IgD-negative memory B cell (primary cell): ENCODE measurements at regions not wholly inside any gene's neighbourhood (a gene's known extent, or its start where the extent isn't known, plus 50 kb on each side); places are given as distances from the start of the nearest gene placed in this dataset.

Experiments used
- H3K27ac Mint-ChIP-seq, 3 donors: one replicate each; pipeline ENCODE4 v1.8.0; 2020 to 2022; ENCODE audit warnings: mild to moderate bottlenecking in 3 of 3, mixed read lengths in 3 of 3, moderate library complexity in 1 of 3
- H3K27me3 Mint-ChIP-seq: one replicate; pipeline ENCODE4 v1.8.0; 2021; ENCODE audit warnings: mixed read lengths
- H3K36me3 Mint-ChIP-seq: one replicate; pipeline ENCODE4 v1.8.0; 2020; ENCODE audit warnings: mild to moderate bottlenecking, mixed read lengths
- H3K4me1 Mint-ChIP-seq, 3 donors: one replicate each; pipeline ENCODE4 v1.8.0; 2020 to 2022; ENCODE audit warnings: mixed read lengths in 3 of 3, mild to moderate bottlenecking in 1 of 3
- H3K4me3 Mint-ChIP-seq, 4 donors: one replicate each; pipeline ENCODE4 v1.8.0; 2020 to 2022; ENCODE audit warnings: mild to moderate bottlenecking in 4 of 4, mixed read lengths in 4 of 4, moderate library complexity in 3 of 4
- H3K9me3 Mint-ChIP-seq, 3 donors: one replicate each; pipeline ENCODE4 v1.8.0; 2020 to 2021; ENCODE audit warnings: mixed read lengths in 3 of 3, mild to moderate bottlenecking in 1 of 3

DNA sequence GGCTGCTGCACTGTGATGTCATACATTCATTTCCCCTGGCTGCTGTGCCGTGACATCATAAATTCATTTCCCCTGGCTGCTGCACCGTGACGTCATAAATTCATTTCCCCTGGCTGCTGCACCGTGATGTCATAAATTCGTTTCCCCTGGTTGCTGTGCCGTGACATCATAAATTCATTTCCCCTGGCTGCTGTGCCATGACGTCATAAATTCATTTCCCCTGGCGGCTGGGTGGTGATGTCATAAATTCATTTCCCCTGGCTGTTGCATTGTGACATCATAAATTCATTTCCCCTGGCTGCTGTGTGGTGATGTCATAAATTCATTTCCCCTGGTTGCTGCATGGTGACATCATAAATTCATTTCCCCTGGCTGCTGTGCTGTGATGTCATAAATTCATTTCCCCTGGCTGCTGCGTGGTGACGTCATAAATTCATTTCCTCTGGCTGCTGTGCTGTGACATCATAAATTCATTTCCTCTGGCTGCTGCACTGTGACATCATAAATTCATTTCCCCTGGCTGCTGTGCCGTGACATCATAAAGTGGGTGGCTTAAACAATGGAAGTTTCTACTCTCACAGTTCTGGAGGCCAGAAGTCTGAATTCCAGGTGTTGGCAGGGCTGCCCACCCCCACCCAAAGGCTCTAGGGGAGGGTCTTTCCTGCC is 301.1 kb downstream of the SHANK2 start:
- Mint-ChIP-seq H3K4me3 (no peak overlapping the region), H3K27me3 (peaks cover 3% of the 10 kb centered on the region), H3K27ac (no peak overlapping the region), H3K4me1 (no peaks in the 10 kb centered on the region), H3K9me3 (peaks cover 4 to 12% (median 4%) of the 10 kb centered on the region in 3 donors), H3K36me3 (no peaks in the 10 kb centered on the region)

DNA sequence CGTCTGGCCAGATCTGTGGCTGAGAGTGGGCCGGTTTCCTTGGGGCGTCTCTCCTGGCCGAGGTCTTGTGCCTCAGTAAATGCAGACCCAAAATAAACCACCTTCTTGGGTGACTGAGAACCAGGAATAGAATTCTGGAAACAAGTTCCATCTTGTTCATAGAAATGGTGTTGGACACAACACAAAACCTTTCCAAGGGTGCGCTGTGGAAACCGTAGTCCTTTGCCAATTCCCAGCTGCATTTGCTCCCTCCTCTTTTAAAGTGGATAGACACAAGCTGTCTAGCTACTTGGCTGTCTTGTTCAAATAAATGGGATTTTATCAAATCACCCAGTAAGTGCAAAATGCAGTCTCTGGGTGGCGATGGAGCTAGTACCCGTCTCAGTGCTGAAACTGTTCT is 300.2 kb downstream of the SHANK2 start:
- Mint-ChIP-seq H3K27me3 (peaks cover 3% of the 10 kb centered on the region), H3K4me1 (no peaks in the 10 kb centered on the region), H3K27ac (no peak overlapping the region), H3K36me3 (no peaks in the 10 kb centered on the region), H3K4me3 (no peak overlapping the region), H3K9me3 (peaks cover 4 to 12% (median 4%) of the 10 kb centered on the region in 3 donors)

DNA sequence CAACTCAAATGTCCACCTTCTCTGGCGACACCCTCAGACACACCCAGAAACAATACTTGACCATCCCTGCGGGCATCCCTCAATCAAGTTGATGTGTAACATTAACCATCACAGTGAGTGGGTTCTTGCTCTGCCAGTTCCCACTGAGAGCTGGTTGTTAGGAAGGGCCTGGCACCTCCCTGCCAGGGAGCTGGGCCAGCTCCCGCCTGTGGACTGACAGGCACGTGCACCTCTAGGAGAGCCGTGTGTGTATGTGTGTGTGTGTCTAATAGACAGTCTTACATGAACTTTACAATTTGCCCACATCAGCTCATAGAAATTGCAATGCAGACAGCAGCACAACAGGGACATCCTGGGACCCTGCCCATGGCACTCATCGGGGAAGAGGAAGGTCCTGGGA is 298.7 kb downstream of the SHANK2 start:
- H3K4me3 Mint-ChIP-seq = no peak overlapping the region
- H3K27me3 Mint-ChIP-seq = peaks cover 3% of the 10 kb centered on the region
- H3K4me1 Mint-ChIP-seq = no peaks in the 10 kb centered on the region
- peaks cover 2 to 12% (median 4%) of the 10 kb centered on the region in 3 donors for H3K9me3 Mint-ChIP-seq
- H3K27ac Mint-ChIP-seq = no peak overlapping the region
- no peaks in the 10 kb centered on the region for H3K36me3 Mint-ChIP-seq

DNA sequence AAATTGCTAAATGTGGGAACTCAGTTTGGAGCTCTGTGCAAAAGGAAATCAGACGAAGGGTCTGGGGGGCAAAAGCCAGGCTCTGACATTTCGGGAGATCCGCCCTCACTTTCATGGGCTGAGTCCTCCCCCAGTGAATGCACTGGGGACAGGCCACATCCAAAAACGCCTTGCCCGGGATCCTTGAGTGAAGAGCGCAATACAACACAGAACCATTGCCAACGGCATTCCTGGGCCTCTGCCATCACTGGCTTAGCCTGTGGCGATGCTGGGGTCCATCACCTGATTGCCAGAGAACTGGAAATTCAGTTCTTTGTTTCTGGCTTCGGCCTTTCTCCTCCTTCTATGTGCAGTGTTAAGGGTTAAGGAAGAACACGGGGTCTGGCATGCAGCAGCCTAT is 297.9 kb downstream of the SHANK2 start:
- peaks cover 3% of the 10 kb centered on the region for H3K27me3 Mint-ChIP-seq
- no peaks in the 10 kb centered on the region for H3K4me1 Mint-ChIP-seq
- peaks cover 2 to 12% (median 4%) of the 10 kb centered on the region in 3 donors for H3K9me3 Mint-ChIP-seq
- H3K36me3 Mint-ChIP-seq = no peaks in the 10 kb centered on the region
- no peak overlapping the region for H3K27ac Mint-ChIP-seq
- H3K4me3 Mint-ChIP-seq = no peak overlapping the region
